HG02943 (cell line): ENCODE measurements at regions not wholly inside any gene's neighbourhood (a gene's known extent, or its start where the extent isn't known, plus 50 kb on each side); places are given as distances from the start of the nearest gene placed in this dataset.
"Not testable (repeated sequence)": the region's sequence is repeated elsewhere in the genome, so short reads cannot be mapped to it uniquely, and the experiment has no call there.

Source experiments
- ATAC-seq: cut with Tn5 transposase; IDR thresholded peaks from one replicate; pipeline ENCODE4 v1.9.1; 2021; ENCODE audit warnings: mild to moderate bottlenecking, low read depth, moderate library complexity; ENCODE audit not compliant: unreplicated experiment

GRCh38 chr14:44625098-44625497, 118.0 kb upstream of the FSCB start:
- no peak for ATAC-seq

GRCh38 chr14:44620121-44621019, 113.3 kb upstream of the FSCB start:
- no peak for ATAC-seq

- no peak for ATAC-seq
These were observed 109.1 kb upstream of the FSCB start for GRCh38 chr14:44616204-44616603.

- ATAC-seq, result no peak
These were observed 106.1 kb upstream of the FSCB start for GRCh38 chr14:44613061-44613712.

GRCh38 chr14:44612002-44612401, 104.9 kb upstream of the FSCB start:
- ATAC-seq, result no peak

GRCh38 chr14:44609876-44610510, 102.9 kb upstream of the FSCB start:
- ATAC-seq, result no peak

GRCh38 chr14:44609201-44609600, 102.1 kb upstream of the FSCB start:
- ATAC-seq, result no peak

GRCh38 chr14:44607701-44608100, 100.6 kb upstream of the FSCB start:
- no peak for ATAC-seq

- no peak for ATAC-seq
These were observed 99.5 kb upstream of the FSCB start for GRCh38 chr14:44606576-44606975.

- not testable (repeated sequence) for ATAC-seq
These were observed 94.2 kb upstream of the FSCB start for GRCh38 chr14:44601266-44601665.

- no peak for ATAC-seq
These were observed 82.1 kb upstream of the FSCB start for GRCh38 chr14:44589180-44589579.

- no peak for ATAC-seq
These were observed 79.8 kb upstream of the FSCB start for GRCh38 chr14:44586910-44587309.

GRCh38 chr14:44576356-44576755, 69.3 kb upstream of the FSCB start:
- ATAC-seq, result no peak

GRCh38 chr14:44567997-44568396, 60.9 kb upstream of the FSCB start:
- no peak for ATAC-seq

- no peak for ATAC-seq
These were observed 58.9 kb upstream of the FSCB start for GRCh38 chr14:44565968-44566367.

- ATAC-seq, result no peak
These were observed 57.8 kb upstream of the FSCB start for GRCh38 chr14:44564908-44565307.
